ENCODE measurements at regions not wholly inside any gene's neighbourhood (a gene's known extent, or its start where the extent isn't known, plus 50 kb on each side); places are given as distances from the start of the nearest gene placed in this dataset.
"Not testable (repeated sequence)": the region's sequence is repeated elsewhere in the genome, so short reads cannot be mapped to it uniquely, and the experiment has no call there.

- no peaks in the 10 kb centered on the region for H3K27me3 ChIP-seq (ENCODE audit: control insufficient read depth in 2 of 2, insufficient read depth in 2 of 2, low read length in 2 of 2)
- H3K4me1 ChIP-seq (ENCODE audit: control insufficient read depth in 2 of 2, insufficient read depth in 2 of 2, low read length in 2 of 2) = no peaks in the 10 kb centered on the region
- no peaks in the 10 kb centered on the region for H3K9me3 ChIP-seq (ENCODE audit: control insufficient read depth in 2 of 2, low read length in 2 of 2)
- H3K4me3 ChIP-seq (ENCODE audit: low read length in 2 of 2) = no peak overlapping the region
- no peak overlapping the region for H3K9ac ChIP-seq (ENCODE audit: low read depth in 1 of 2, low read length in 2 of 2)
- no peaks in the 10 kb centered on the region for H3K36me3 ChIP-seq (ENCODE audit: control insufficient read depth in 2 of 2, insufficient read depth in 2 of 2, low read length in 2 of 2)
- H3K27ac ChIP-seq (ENCODE audit: low read depth in 2 of 2, low read length in 2 of 2) = no peak overlapping the region
Measured at GRCh38 chr13:76683854-76684253, 202.4 kb downstream of the KCTD12 start.

DNA sequence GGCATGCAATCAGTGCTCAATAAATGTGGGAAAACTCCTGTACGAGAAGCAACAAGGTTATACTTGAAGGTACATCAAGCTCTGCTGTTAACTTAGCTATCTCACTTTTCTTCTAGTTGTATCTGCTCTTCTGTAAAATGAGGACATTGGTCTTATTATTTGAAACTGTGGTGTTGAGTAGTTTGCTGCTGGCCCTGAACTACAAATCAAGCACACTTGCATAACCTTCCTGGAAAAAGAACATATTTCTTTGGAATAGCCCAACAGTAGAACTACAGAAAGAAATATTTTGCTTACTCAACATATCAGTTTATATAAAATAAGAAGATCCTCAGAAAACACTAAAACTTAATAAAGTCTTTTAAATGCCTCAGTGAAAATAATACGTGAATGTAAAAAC, 203.0 kb downstream of the KCTD12 start:
- Histone ChIP-seq H3K27me3 (ENCODE audit: control insufficient read depth in 2 of 2, insufficient read depth in 2 of 2, low read length in 2 of 2) (no peaks in the 10 kb centered on the region), H3K27ac (ENCODE audit: low read depth in 2 of 2, low read length in 2 of 2) (no peak overlapping the region), H3K4me1 (ENCODE audit: control insufficient read depth in 2 of 2, insufficient read depth in 2 of 2, low read length in 2 of 2) (no peaks in the 10 kb centered on the region), H3K9ac (ENCODE audit: low read depth in 1 of 2, low read length in 2 of 2) (no peak overlapping the region), H3K9me3 (ENCODE audit: control insufficient read depth in 2 of 2, low read length in 2 of 2) (no peaks in the 10 kb centered on the region), H3K4me3 (ENCODE audit: low read length in 2 of 2) (no peak overlapping the region), H3K36me3 (ENCODE audit: control insufficient read depth in 2 of 2, insufficient read depth in 2 of 2, low read length in 2 of 2) (no peaks in the 10 kb centered on the region)

- Histone ChIP-seq H3K4me1 (ENCODE audit: control insufficient read depth in 2 of 2, insufficient read depth in 2 of 2, low read length in 2 of 2) (no peaks in the 10 kb centered on the region), H3K27ac (ENCODE audit: low read depth in 2 of 2, low read length in 2 of 2) (no peak overlapping the region), H3K9me3 (ENCODE audit: control insufficient read depth in 2 of 2, low read length in 2 of 2) (no peaks in the 10 kb centered on the region), H3K4me3 (ENCODE audit: low read length in 2 of 2) (no peak overlapping the region), H3K9ac (ENCODE audit: low read depth in 1 of 2, low read length in 2 of 2) (no peak overlapping the region), H3K27me3 (ENCODE audit: control insufficient read depth in 2 of 2, insufficient read depth in 2 of 2, low read length in 2 of 2) (no peaks in the 10 kb centered on the region), H3K36me3 (ENCODE audit: control insufficient read depth in 2 of 2, insufficient read depth in 2 of 2, low read length in 2 of 2) (no peaks in the 10 kb centered on the region)
Measured at GRCh38 chr13:76680112-76680511, 206.1 kb downstream of the KCTD12 start.

GRCh38 chr13:76677043-76677442, 209.2 kb downstream of the KCTD12 start:
- H3K27me3 ChIP-seq (ENCODE audit: control insufficient read depth in 2 of 2, insufficient read depth in 2 of 2, low read length in 2 of 2) = no peaks in the 10 kb centered on the region
- H3K4me1 ChIP-seq (ENCODE audit: control insufficient read depth in 2 of 2, insufficient read depth in 2 of 2, low read length in 2 of 2) = no peaks in the 10 kb centered on the region
- no peak overlapping the region for H3K27ac ChIP-seq (ENCODE audit: low read depth in 2 of 2, low read length in 2 of 2)
- H3K36me3 ChIP-seq (ENCODE audit: control insufficient read depth in 2 of 2, insufficient read depth in 2 of 2, low read length in 2 of 2) = no peaks in the 10 kb centered on the region
- no peaks in the 10 kb centered on the region for H3K9me3 ChIP-seq (ENCODE audit: control insufficient read depth in 2 of 2, low read length in 2 of 2)
- no peak overlapping the region for H3K9ac ChIP-seq (ENCODE audit: low read depth in 1 of 2, low read length in 2 of 2)
- no peak overlapping the region for H3K4me3 ChIP-seq (ENCODE audit: low read length in 2 of 2)

DNA sequence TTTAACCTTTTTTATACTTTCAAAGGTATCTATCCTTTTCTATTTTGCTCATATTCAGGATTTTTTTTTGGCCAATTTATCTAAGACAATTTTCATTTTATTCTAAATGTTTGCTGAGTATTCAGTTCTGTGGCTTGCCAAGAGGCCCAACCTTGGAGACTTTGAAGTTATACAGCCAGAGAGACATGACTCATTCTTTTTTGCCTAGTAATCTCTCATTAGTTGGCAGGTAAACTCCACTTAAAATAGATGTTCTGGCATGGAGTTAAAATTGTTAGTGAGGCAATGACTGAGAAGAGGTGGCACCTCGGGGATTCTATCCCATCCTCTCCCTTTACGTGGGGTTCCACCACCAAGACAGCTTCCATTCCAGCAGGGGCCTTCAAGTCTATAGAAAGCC, 213.8 kb downstream of the KCTD12 start:
- Histone ChIP-seq H3K9ac (ENCODE audit: low read depth in 1 of 2, low read length in 2 of 2) (no peak overlapping the region), H3K36me3 (ENCODE audit: control insufficient read depth in 2 of 2, insufficient read depth in 2 of 2, low read length in 2 of 2) (no peaks in the 10 kb centered on the region), H3K27me3 (ENCODE audit: control insufficient read depth in 2 of 2, insufficient read depth in 2 of 2, low read length in 2 of 2) (no peaks in the 10 kb centered on the region), H3K9me3 (ENCODE audit: control insufficient read depth in 2 of 2, low read length in 2 of 2) (no peaks in the 10 kb centered on the region), H3K27ac (ENCODE audit: low read depth in 2 of 2, low read length in 2 of 2) (no peak overlapping the region), H3K4me1 (ENCODE audit: control insufficient read depth in 2 of 2, insufficient read depth in 2 of 2, low read length in 2 of 2) (no peaks in the 10 kb centered on the region), H3K4me3 (ENCODE audit: low read length in 2 of 2) (no peak overlapping the region)

DNA sequence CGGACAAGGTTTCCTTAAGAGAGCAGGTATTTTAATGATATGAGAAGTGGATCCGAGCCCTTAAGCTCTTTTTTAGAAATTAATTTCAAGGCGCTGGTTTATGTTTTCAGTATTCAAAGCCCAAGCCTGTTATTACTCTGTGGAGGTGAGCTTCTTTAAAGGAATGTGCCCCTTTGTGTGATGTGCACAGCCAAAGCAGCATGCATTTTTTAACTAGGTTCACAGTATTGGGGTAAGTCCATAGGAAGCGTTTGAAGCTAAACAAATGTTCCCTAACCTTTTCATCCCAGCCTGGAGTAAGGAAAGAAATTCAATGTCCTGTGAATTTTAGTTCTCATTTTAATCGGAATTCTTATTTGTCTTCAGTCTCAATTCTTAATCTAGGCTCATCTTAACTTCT, 217.5 kb downstream of the KCTD12 start:
- H3K27me3 ChIP-seq (ENCODE audit: control insufficient read depth in 2 of 2, insufficient read depth in 2 of 2, low read length in 2 of 2) = no peaks in the 10 kb centered on the region
- no peak overlapping the region for H3K9ac ChIP-seq (ENCODE audit: low read depth in 1 of 2, low read length in 2 of 2)
- H3K27ac ChIP-seq (ENCODE audit: low read depth in 2 of 2, low read length in 2 of 2) = no peak overlapping the region
- no peaks in the 10 kb centered on the region for H3K36me3 ChIP-seq (ENCODE audit: control insufficient read depth in 2 of 2, insufficient read depth in 2 of 2, low read length in 2 of 2)
- H3K4me3 ChIP-seq (ENCODE audit: low read length in 2 of 2) = no peak overlapping the region
- no peaks in the 10 kb centered on the region for H3K4me1 ChIP-seq (ENCODE audit: control insufficient read depth in 2 of 2, insufficient read depth in 2 of 2, low read length in 2 of 2)
- H3K9me3 ChIP-seq (ENCODE audit: control insufficient read depth in 2 of 2, low read length in 2 of 2) = no peaks in the 10 kb centered on the region

GRCh38 chr13:76668141-76668540, 218.1 kb downstream of the KCTD12 start:
- Histone ChIP-seq H3K4me1 (ENCODE audit: control insufficient read depth in 2 of 2, insufficient read depth in 2 of 2, low read length in 2 of 2) (no peaks in the 10 kb centered on the region), H3K27ac (ENCODE audit: low read depth in 2 of 2, low read length in 2 of 2) (no peak overlapping the region), H3K27me3 (ENCODE audit: control insufficient read depth in 2 of 2, insufficient read depth in 2 of 2, low read length in 2 of 2) (no peaks in the 10 kb centered on the region), H3K9ac (ENCODE audit: low read depth in 1 of 2, low read length in 2 of 2) (no peak overlapping the region), H3K9me3 (ENCODE audit: control insufficient read depth in 2 of 2, low read length in 2 of 2) (no peaks in the 10 kb centered on the region), H3K36me3 (ENCODE audit: control insufficient read depth in 2 of 2, insufficient read depth in 2 of 2, low read length in 2 of 2) (no peaks in the 10 kb centered on the region), H3K4me3 (ENCODE audit: low read length in 2 of 2) (no peak overlapping the region)

GRCh38 chr13:76667551-76667950, 218.7 kb downstream of the KCTD12 start:
- H3K36me3 ChIP-seq (ENCODE audit: control insufficient read depth in 2 of 2, insufficient read depth in 2 of 2, low read length in 2 of 2) = no peaks in the 10 kb centered on the region
- no peak overlapping the region for H3K4me3 ChIP-seq (ENCODE audit: low read length in 2 of 2)
- no peaks in the 10 kb centered on the region for H3K4me1 ChIP-seq (ENCODE audit: control insufficient read depth in 2 of 2, insufficient read depth in 2 of 2, low read length in 2 of 2)
- no peaks in the 10 kb centered on the region for H3K27me3 ChIP-seq (ENCODE audit: control insufficient read depth in 2 of 2, insufficient read depth in 2 of 2, low read length in 2 of 2)
- no peak overlapping the region for H3K27ac ChIP-seq (ENCODE audit: low read depth in 2 of 2, low read length in 2 of 2)
- H3K9me3 ChIP-seq (ENCODE audit: control insufficient read depth in 2 of 2, low read length in 2 of 2) = no peaks in the 10 kb centered on the region
- no peak overlapping the region for H3K9ac ChIP-seq (ENCODE audit: low read depth in 1 of 2, low read length in 2 of 2)

- Histone ChIP-seq H3K27ac (ENCODE audit: low read depth in 2 of 2, low read length in 2 of 2) (no peak overlapping the region), H3K4me1 (ENCODE audit: control insufficient read depth in 2 of 2, insufficient read depth in 2 of 2, low read length in 2 of 2) (no peaks in the 10 kb centered on the region), H3K27me3 (ENCODE audit: control insufficient read depth in 2 of 2, insufficient read depth in 2 of 2, low read length in 2 of 2) (no peaks in the 10 kb centered on the region), H3K36me3 (ENCODE audit: control insufficient read depth in 2 of 2, insufficient read depth in 2 of 2, low read length in 2 of 2) (no peaks in the 10 kb centered on the region), H3K4me3 (ENCODE audit: low read length in 2 of 2) (no peak overlapping the region), H3K9ac (ENCODE audit: low read depth in 1 of 2, low read length in 2 of 2) (no peak overlapping the region), H3K9me3 (ENCODE audit: control insufficient read depth in 2 of 2, low read length in 2 of 2) (no peaks in the 10 kb centered on the region)
Measured at GRCh38 chr13:76663592-76664335, 222.4 kb downstream of the KCTD12 start.

- H3K4me1 ChIP-seq (ENCODE audit: control insufficient read depth in 2 of 2, insufficient read depth in 2 of 2, low read length in 2 of 2); H3K27ac ChIP-seq (ENCODE audit: low read depth in 2 of 2, low read length in 2 of 2); H3K27me3 ChIP-seq (ENCODE audit: control insufficient read depth in 2 of 2, insufficient read depth in 2 of 2, low read length in 2 of 2); H3K9ac ChIP-seq (ENCODE audit: low read depth in 1 of 2, low read length in 2 of 2); H3K36me3 ChIP-seq (ENCODE audit: control insufficient read depth in 2 of 2, insufficient read depth in 2 of 2, low read length in 2 of 2); H3K4me3 ChIP-seq (ENCODE audit: low read length in 2 of 2); H3K9me3 ChIP-seq (ENCODE audit: control insufficient read depth in 2 of 2, low read length in 2 of 2): not testable (repeated sequence)
Measured at GRCh38 chr13:76659074-76659473, 227.1 kb downstream of the KCTD12 start.

- no peak overlapping the region for H3K9ac ChIP-seq (ENCODE audit: low read depth in 1 of 2, low read length in 2 of 2)
- H3K4me1 ChIP-seq (ENCODE audit: control insufficient read depth in 2 of 2, insufficient read depth in 2 of 2, low read length in 2 of 2) = no peaks in the 10 kb centered on the region
Measured at GRCh38 chr13:76656500-76656899, 229.7 kb downstream of the KCTD12 start.

More at GRCh38 chr13:76656500-76656899, 229.7 kb downstream of the KCTD12 start:
- no peaks in the 10 kb centered on the region for H3K9me3 ChIP-seq (ENCODE audit: control insufficient read depth in 2 of 2, low read length in 2 of 2)
- no peaks in the 10 kb centered on the region for H3K27me3 ChIP-seq (ENCODE audit: control insufficient read depth in 2 of 2, insufficient read depth in 2 of 2, low read length in 2 of 2)
- no peaks in the 10 kb centered on the region for H3K36me3 ChIP-seq (ENCODE audit: control insufficient read depth in 2 of 2, insufficient read depth in 2 of 2, low read length in 2 of 2)
- no peak overlapping the region for H3K27ac ChIP-seq (ENCODE audit: low read depth in 2 of 2, low read length in 2 of 2)
- no peak overlapping the region for H3K4me3 ChIP-seq (ENCODE audit: low read length in 2 of 2)
